ENCODE measurements at regions not wholly inside any gene's neighbourhood (a gene's known extent, or its start where the extent isn't known, plus 50 kb on each side); places are given as distances from the start of the nearest gene placed in this dataset.

DNA sequence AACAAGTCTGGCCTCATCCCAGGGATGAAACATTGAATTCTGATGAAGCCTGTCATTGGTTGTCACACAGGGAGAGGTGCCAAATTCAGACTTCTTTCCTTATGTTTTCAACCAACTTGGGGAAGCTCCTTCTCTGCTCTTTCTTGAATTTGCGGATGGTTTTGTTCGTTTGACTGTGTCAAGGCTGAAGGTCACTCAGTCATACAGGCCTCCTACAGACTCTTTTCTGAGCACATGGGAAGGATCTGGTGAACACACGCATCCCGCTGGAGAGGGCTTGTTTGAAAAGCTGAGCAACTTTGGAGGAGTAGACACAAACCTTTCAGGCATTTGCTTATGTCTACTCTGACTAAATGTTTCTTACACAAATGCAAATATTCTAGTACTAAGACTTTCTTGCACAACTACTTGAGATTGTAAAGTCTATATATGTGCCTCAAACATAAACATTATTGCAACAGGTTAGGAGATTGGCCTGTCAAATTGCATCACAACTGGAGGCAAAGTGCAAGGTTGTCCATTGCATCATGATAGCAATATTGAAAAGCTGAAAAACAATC lies 151.5 kb upstream of the NR3C1 start (continued):
- TF ChIP-seq, protein P1, sequence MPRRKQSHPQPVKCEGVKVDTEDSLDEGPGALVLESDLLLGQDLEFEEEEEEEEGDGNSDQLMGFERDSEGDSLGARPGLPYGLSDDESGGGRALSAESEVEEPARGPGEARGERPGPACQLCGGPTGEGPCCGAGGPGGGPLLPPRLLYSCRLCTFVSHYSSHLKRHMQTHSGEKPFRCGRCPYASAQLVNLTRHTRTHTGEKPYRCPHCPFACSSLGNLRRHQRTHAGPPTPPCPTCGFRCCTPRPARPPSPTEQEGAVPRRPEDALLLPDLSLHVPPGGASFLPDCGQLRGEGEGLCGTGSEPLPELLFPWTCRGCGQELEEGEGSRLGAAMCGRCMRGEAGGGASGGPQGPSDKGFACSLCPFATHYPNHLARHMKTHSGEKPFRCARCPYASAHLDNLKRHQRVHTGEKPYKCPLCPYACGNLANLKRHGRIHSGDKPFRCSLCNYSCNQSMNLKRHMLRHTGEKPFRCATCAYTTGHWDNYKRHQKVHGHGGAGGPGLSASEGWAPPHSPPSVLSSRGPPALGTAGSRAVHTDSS (CRISPR knock-in tag; conservative IDR thresholded peaks at IDR 0.05): no peak
- TF ChIP-seq AGO1 (IDR thresholded peaks at IDR 0.05; ENCODE audit: low read depth, low read length, poor library complexity, severe bottlenecking) (no peak), MXD4 (CRISPR knock-in tag; IDR thresholded peaks at IDR 0.05) (no peak), ZNF740 (CRISPR knock-in tag; IDR thresholded peaks at IDR 0.05) (no peak), HMG20A (CRISPR knock-in tag; IDR thresholded peaks at IDR 0.05; ENCODE audit: borderline replicate concordance) (peak; percentile 99), ZNF446 (CRISPR knock-in tag; IDR thresholded peaks at IDR 0.05) (no peak), ZNF335 (CRISPR knock-in tag; IDR thresholded peaks at IDR 0.05) (no peak), PATZ1 (CRISPR knock-in tag; IDR thresholded peaks at IDR 0.05) (peak; percentile 62; the same call in 1 of the 2 replicates), ZFP1 (CRISPR knock-in tag; IDR thresholded peaks at IDR 0.05) (0 out of 2 replicates have a peak, but pooled peaks have one; percentile 64), NBN (conservative IDR thresholded peaks at IDR 0.05) (no peak), REPIN1 (CRISPR knock-in tag; IDR thresholded peaks at IDR 0.05; ENCODE audit: borderline replicate concordance, low read depth) (peak; percentile 77; the same call in 1 of the 2 replicates), ZUFSP (CRISPR knock-in tag; IDR thresholded peaks at IDR 0.05; ENCODE audit: borderline replicate concordance) (no peak), MYC (CRISPR knock-in tag; IDR thresholded peaks at IDR 0.05; ENCODE audit: borderline replicate concordance) (peak; percentile 18; the same call in 1 of the 2 replicates), HMG20B (CRISPR knock-in tag; conservative IDR thresholded peaks at IDR 0.05) (peak; percentile 91), TEAD2 (CRISPR knock-in tag; IDR thresholded peaks at IDR 0.05) (no peak), ELF4 (CRISPR knock-in tag; IDR thresholded peaks at IDR 0.05; ENCODE audit: borderline replicate concordance) (no peak), ZBTB1 (CRISPR knock-in tag; IDR thresholded peaks at IDR 0.05; ENCODE audit: borderline replicate concordance) (no peak), SMAD9 (CRISPR knock-in tag; IDR thresholded peaks at IDR 0.05) (no peak), ZNF619 (CRISPR knock-in tag; IDR thresholded peaks at IDR 0.05) (no peak), TCF7L2 (IDR thresholded peaks at IDR 0.05; ENCODE audit: low read depth, low read length) (no peak), MEIS1 (CRISPR knock-in tag; IDR thresholded peaks at IDR 0.05; ENCODE audit: borderline replicate concordance) (peak; percentile 61; the same call in 1 of the 2 replicates), KDM5A (IDR thresholded peaks at IDR 0.05; ENCODE audit: borderline replicate concordance, low read length) (no peak; the same call in 1 of the 2 replicates), ZNF136 (CRISPR knock-in tag; IDR thresholded peaks at IDR 0.05; ENCODE audit: low read depth) (no peak), FOXP4 (CRISPR knock-in tag; IDR thresholded peaks at IDR 0.05) (peak; percentile 99)

Data from HepG2 (cell line).